ENCODE measurements at regions not wholly inside any gene's neighbourhood (a gene's known extent, or its start where the extent isn't known, plus 50 kb on each side); places are given as distances from the start of the nearest gene placed in this dataset.
"Not testable (repeated sequence)": the region's sequence is repeated elsewhere in the genome, so short reads cannot be mapped to it uniquely, and the experiment has no call there.

DNA sequence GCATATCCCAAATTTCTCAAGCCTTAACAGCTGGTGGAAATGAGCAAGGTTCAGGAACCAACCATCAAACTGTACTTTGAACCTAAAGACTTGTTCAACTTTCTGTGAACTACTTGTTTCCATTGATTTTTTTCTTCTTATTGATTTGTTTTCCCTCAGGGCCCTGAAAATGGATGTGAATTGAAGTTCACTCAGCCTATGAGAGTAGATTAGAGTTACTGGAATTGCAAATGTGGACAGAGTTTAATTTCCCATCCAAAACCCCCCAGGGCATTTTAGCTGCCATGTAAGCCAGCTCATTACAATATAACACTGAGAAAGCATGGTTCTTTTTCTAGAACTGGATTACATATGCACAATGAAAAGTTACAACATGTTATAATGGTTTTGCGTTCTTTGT, 1105.7 kb downstream of the REEP3 start:
- in situ Hi-C loops (cut with MboI; ENCODE audit: low sequenced_read_pairs) = no loop called here

DNA sequence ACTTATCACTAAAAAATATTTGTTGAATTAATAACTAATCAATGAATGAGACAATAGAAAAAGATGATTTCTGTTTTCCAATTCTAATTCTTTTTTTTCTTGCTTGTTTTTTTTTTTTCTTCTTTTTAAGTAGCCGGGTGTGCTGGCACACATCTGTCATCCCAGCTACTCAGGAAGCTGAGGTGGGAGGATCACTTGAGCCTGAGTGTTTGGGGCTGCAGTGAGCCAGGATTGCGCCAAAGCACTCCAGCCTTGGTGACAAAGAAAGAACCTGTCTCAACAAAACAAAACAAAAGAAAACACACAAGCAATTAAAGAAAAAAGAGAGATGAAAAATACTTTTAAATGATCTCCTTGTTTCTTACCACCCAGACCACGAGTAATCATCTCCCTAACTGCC, 1109.3 kb downstream of the REEP3 start:
- in situ Hi-C loops (cut with MboI; ENCODE audit: low sequenced_read_pairs) = no loop called here

DNA sequence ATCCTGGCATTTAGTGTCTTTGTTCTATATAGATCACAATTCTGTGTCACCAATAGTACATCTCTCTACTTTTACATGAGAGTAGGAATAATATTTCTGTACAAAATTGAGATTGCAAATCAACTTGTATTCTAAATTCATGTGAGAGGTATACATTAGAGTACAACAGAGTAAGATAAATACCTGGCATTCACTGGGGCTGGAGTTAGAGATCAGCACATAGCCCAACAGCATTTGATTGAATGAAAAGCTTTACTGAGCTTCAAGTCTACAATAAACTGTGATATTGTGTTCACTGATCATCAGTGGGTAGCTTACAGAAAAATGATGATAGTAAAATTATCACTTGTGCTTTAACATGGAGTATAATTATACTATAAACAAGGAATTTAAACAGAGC, 1114.7 kb downstream of the REEP3 start:
- in situ Hi-C loops (cut with MboI; ENCODE audit: low sequenced_read_pairs) = no loop called here

DNA sequence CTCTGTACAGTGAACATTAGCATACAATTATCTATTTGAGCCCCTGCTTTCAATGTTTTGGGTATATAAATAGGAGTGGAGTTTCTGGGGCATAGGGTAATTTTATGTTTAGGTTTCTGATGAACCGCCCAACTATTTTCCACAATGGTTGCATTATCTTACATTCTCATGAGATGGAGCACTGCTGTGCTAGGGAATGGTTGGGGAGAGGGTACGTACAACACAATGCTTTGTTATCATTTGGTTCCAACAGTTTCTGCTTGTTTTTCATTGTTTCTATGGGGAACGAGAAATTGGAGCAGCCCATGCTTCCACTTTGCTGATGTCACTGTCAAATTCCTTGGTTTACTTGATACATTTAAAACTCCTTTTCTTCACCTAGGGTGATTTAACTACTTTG, 1115.3 kb downstream of the REEP3 start:
- in situ Hi-C loops (cut with MboI; ENCODE audit: low sequenced_read_pairs) = no loop called here

DNA sequence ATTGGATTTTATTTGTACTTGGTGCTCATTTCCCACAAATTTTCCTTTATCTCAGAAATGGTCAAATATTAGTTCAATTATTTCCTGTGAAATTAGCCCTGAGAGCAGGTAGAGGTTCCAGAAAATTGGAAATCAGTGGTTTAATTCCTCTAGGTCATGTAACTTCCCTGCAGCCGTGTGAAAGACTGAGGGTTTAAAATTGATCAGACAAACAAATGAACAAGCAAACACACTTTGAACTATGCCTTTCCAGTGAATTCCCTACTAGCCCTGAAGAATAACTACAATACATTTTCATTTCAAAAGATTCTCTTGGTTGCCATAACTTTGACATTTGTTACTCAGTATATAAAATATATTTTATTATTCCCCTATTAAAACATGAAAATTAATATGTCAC, 1116.7 kb downstream of the REEP3 start:
- in situ Hi-C loops (cut with MboI; ENCODE audit: low sequenced_read_pairs) = no loop called here

DNA sequence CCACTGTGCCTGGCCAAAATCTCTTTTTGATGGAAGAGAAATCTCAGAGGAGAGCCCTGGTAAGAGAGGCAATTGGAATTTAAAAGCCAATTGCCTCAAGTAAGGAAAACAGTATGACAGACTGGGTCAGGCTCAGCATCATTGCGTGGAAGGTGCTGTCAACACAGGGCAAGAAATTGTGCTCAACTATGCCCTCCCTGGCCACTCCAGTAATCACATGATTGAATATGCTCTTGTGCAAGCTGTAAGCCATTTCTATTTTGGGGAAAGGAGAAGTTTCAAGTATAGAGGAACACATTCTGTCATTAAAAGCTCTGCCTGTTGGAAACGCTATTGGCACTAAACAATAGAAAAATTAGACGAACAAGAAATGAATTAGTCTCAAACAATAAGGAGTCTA, 1127.7 kb downstream of the REEP3 start:
- in situ Hi-C loops (cut with MboI; ENCODE audit: low sequenced_read_pairs) = no loop called here

DNA sequence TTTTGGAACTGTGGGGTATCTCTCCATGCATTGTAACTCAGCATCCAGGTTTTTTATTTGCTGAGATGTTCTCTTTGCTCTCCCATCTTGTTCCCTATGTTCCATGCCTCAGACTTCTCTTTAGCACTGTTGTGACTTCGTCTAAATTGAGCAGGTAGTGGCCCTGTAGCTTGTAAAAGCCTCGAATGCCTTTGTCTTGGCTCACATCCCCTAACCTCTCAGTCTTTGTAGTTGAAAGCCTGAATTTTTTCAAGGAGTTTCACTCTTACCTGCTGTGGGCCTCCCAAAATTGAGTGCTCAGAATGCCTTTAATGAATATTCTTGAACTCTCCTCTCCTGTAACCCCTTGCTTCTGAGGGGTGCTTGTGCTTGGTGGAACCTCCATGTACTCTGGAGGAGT, 1137.3 kb downstream of the REEP3 start:
- in situ Hi-C loops (cut with MboI; ENCODE audit: low sequenced_read_pairs) = no loop called here

DNA sequence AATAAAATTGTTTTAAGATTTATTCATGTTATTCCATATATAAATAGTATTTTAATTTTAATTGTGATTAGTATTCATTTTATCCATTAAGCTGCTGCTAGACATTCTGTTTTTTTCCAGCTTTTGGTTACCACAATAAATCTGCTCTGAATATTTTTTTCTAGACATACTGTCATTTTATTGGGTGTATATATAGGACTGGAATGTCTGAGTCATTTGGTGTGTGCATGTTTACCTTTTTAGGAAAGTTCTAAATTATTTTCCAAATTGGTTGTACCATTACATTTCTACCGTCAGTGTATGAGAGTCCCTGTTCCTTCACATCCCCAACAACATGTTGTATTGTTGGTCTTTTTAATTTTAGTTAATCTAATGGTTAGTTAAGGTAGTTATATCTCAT, 1138.1 kb downstream of the REEP3 start:
- in situ Hi-C loops (cut with MboI; ENCODE audit: low sequenced_read_pairs) = no loop called here

DNA sequence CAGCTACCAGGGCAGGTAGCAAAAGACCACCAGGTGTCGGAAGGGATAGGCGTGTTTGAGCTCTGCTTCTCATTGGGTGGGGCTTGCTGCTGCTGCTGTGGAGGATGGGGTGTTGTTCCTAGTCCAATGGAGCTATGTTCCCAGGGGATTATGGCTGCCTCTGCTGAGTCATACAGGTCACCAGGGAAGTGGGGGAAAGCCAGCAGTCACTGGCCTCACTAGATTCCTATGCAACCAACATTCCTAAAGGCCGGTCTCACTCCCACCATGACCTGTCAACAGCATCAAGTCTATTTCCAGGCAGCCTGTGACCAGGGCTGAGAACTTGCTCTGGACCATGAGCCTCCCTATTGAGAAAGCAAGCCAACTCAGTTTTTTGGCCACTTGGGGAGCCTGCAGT, 1160.8 kb downstream of the REEP3 start:
- in situ Hi-C loops (cut with MboI; ENCODE audit: low sequenced_read_pairs) = no loop called here

DNA sequence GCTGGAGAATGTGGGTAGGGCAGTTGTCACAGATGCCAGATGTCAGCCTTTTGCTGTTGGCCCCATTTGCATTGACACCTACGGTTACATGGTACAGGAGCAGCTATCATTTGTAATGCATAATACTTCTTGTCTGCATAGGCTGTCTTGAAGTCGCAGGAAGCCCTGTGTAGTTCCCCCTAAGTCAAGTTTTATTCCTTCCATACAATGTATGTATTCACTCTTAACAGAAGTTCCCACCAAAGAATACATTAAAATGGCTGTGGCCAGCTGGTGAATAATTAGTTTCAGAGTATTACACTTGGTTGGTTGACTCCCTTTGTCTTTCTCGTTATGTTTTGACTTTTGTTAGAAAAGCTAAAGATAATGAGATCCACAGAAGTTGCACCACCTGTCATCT, 1169.0 kb downstream of the REEP3 start:
- in situ Hi-C loops (cut with MboI; ENCODE audit: low sequenced_read_pairs) = no loop called here

DNA sequence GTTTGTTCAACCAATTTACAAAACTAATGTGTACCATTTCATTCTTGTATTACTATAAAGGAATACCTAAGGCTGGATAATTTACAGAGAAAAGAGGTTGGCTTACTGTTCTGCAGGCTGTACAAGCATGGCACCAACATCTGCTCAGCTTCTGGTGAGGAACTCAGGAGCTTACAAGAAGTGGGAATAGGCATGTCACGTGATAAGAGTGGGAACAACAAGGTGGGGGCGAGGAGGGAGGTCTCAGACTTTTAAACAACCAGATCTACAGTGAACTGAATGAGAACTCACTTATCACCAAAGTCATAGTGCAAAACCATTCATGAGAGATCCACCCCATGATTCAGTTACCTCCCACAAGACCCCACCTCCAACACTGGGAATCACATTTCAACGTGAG, 1178.0 kb downstream of the REEP3 start:
- in situ Hi-C loops (cut with MboI; ENCODE audit: low sequenced_read_pairs) = no loop called here

DNA sequence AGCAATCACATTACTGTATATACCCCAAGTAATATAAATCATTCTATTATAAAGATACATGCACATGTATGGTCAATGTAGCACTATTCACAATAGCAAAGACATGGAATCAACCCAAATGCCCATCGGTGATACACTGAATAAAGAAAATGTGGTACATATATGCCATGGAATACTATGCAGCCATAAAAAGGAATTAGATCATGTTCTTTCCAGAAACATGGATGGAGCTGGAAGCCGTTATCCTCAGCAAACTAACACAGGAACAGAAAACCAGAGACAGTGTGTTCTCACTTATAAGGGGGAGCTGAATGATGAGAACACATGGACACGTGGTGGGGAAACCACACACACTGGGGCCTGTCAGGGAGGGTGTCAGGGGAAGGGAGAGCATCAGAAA, 1180.9 kb downstream of the REEP3 start:
- in situ Hi-C loops (cut with MboI; ENCODE audit: low sequenced_read_pairs) = not testable (repeated sequence)

DNA sequence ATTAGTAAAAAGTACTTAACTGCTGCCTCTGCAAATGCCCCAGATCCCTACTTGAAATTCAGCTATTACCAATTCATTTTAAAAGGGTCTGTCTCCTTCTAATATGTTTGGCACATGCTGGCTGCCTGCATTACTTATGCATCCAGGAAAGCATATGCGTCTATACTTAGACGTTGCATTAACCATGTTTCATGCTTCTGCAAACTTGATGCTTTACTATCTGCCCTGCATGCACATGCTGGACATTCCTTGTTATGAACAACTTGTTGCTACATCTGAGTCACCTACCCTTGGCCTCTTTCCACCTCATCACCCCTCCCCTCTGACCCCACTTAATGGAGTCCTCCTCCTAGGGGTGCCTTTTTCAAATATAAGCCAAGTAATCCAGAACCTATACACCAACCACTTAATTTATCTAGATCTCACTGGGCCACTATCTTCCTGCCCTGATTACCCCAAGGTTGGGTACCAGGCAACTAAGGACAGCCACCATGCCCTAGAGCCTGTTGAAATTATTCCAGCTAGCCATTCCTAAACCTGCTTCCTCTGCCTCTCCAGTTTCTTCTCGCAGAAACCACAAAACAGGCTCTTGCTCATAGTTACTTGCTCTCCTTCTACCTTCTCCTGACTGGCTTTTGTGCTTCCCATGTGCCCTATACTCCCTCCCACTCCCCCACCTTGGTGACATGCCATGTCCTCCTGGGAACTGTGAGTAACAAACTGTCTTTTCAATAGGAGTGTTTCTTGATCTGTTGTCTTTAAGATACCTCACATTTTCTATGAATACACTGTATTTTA, 1187.9 kb downstream of the REEP3 start:
- in situ Hi-C loops (cut with MboI; ENCODE audit: low sequenced_read_pairs) = no loop called here

DNA sequence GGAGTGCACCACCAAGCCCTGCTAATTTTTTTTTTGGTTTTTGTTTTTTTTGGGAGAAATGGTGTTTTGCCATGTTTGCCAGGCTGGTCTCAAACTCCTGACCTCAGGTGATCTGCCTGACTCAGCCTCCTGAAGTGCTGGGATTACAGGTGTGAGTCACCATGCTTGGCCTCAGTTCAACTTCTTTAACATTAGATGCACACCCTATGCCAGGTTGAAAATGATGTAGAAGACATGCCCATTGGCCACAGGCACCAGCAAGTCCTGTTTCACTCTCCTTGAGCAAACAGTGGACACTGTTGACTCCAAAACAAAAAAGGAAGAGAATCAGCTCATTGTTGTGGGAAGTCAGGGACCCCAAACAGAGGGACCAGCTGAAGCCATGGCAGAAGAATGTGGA, 1205.3 kb downstream of the REEP3 start:
- in situ Hi-C loops (cut with MboI; ENCODE audit: low sequenced_read_pairs) = no loop called here

DNA sequence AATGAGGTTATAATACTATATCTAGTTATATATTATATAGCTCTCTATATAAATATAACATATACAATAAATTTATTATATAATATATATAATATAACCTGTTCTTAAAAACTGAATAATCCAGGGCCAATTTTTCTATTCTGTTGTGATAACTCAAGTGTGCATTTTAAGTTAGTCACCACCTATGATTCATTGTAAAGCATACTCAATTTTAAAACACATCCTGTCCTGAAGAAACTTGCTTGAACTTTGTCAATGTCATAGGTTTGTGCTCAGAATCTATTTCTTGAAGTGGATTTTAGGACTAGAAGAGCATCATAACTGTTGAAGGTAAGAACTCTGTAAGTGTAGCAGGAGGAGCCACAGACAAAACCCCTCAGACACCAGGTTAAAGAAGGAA, 1209.8 kb downstream of the REEP3 start:
- in situ Hi-C loops (cut with MboI; ENCODE audit: low sequenced_read_pairs) = no loop called here

DNA sequence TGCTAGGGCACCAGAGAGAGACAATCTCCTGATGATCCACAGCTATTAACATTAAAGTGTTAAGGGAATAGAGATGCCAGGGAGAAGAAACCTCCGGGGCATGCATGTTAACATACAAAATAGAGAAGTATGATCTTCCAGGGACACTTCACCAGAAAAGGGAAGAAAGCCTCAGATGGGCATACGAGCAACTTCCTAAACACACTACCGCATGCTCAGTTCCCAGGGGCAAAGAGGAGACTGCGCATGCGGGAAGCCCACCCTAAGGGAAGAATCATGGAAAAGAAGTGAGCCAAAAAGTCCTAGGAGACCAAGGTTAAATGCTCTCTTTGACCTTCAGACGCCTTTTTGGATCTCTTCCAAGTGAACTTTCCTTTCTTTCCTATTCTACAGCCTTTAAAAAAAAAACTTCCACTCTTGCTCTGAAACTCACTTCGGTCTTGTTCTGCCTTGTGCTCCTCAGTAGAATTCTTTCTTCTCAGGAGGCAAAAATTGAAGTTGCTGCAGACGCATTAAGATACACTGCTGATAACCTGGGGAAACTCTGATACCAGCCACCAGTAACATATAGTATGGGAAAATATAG, 1211.3 kb downstream of the REEP3 start:
- in situ Hi-C loops (cut with MboI; ENCODE audit: low sequenced_read_pairs) = no loop called here

DNA sequence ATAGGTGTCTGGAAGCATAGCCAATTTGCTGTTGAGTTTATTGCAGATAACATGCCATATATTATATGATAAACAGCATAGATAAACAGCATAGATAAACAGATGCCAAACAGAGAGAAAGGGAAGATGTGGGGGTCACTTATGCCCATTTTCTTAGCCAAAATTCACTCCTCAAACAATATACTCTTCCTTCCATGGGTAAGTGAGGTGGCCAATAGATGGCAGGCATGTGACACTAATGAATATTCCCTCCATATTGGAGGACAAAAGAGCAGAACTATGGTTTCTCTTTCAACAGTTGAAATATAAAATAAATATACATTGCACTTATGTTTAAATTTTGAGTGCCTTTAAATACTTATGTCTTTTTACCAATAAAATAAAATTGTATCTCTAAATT, 1212.8 kb downstream of the REEP3 start:
- in situ Hi-C loops (cut with MboI; ENCODE audit: low sequenced_read_pairs) = no loop called here

DNA sequence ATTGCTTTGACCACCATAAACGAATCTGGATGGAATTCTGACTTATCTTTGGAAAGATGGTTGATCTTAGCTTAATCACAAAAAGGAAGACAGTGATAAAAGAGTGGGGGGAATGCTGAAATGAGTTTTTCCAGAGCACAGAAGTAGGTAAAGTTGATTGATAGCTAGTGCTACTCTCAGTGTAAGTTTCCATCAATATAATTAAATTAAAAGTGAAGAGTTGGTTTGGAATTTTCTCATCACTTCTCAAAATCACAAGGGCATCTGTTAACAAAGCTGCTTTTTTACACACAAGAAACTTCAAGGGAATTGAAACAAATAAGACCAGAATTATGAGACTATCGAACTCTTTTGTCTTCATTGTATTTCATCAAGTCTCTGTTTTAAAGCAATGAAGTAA, 1217.3 kb downstream of the REEP3 start:
- in situ Hi-C loops (cut with MboI; ENCODE audit: low sequenced_read_pairs) = no loop called here

DNA sequence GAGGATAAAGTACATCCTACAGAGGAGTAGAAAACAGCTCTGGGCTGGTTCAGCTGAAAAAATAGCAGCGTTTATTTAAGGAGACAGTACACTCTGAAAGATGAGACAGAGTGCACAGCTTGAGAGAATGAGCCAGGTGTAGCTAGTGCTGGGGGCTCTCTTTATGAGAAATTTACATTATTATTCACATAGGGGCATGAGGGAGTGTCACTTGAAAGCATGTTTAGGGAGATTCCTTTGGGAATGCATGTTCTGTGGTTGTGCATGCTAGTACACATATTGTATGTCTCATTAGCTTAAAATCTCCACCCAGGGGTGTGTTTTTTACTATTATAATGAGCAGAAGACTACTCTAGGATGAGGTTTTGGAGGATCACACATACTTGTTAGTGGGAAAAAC, 1224.4 kb downstream of the REEP3 start:
- in situ Hi-C loops (cut with MboI; ENCODE audit: low sequenced_read_pairs) = no loop called here

DNA sequence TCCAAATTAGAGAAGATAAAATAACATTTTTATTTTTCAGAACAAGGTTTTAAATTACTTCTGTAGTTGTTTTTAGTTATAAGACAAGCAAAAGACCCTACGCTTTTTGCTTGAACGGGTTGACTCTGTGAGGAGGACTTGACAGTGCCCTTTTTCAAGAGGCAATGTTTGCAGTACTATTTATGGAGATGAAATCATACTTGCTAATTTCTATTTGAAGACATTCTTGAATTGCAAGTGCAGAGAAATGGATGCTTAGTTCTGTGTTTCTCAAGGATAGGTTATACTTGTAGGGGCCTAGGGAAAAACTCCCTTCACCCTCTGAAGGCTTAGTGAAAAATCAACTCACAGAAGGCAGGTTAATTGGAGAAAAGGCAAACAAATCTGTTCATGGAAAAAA, 1229.5 kb downstream of the REEP3 start:
- in situ Hi-C loops (cut with MboI; ENCODE audit: low sequenced_read_pairs) = no loop called here

DNA sequence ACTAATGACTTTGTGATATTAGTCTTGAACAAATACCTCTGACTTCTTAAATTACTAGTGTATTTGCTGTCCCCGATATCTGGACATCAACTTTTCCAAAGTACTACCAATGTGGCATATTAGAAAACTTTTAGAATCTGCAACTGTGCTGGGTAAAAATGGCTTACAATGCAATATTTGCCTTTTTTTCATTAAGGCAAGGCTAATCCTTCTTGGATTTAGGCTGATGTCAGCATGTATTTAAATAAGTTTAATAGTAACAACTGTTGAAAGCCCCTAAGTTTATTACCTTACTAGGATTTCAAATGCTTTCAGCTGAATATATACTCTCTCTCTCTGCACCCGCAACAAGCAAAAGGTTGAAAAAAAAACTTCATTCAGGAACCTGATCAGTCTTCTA, 1232.3 kb downstream of the REEP3 start:
- in situ Hi-C loops (cut with MboI; ENCODE audit: low sequenced_read_pairs) = no loop called here

DNA sequence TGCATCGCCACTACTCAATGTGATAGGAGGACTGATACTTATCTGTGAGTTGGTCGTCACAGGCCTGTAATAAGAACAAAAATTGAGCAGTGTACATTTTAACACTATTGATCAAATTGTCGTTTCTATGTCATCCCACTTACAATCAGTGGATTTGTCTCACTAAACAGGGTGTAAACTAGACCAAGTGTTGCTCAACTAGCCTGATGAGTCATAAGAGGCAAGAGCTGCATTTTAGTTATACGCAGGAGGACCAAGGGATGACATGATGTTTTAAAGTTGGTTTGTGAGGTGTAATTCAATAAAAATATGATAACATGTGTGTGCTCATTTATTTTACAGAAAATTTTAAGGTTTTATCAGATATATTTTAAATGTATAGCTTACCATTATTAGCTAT, 1239.2 kb downstream of the REEP3 start:
- in situ Hi-C loops (cut with MboI; ENCODE audit: low sequenced_read_pairs) = no loop called here

DNA sequence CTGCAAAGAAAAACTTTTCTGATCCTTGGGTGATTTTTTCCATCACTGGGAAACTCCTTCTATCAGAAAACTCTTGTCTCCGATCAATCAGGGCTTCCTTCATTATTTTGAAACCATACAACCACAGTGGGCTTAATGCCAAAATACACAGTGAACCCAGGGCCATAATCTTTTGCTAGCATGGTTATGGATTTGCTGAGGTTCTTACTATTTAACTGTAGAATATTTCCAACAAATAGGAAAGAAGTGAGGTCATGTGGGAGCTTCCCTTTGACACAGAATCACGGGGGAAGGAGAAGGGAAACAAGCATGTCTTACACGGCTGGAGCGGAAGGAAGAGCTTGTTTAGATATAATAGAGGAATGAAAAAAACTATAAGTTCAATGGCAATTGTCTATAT, 1241.7 kb downstream of the REEP3 start:
- in situ Hi-C loops (cut with MboI; ENCODE audit: low sequenced_read_pairs) = no loop called here

Data from HL-60/S4 (cell line).